Activated naive CD4-positive, alpha-beta T cell (primary cell): ENCODE measurements at regions not wholly inside any gene's neighbourhood (a gene's known extent, or its start where the extent isn't known, plus 50 kb on each side); places are given as distances from the start of the nearest gene placed in this dataset.

Source experiments
- DNase-seq, 4 experiments: peaks; one replicate each; lab custom pipeline; 2025; lab: John Stamatoyannopoulos, UW

GRCh38 chr2:23286758-23287704 lies 97.9 kb upstream of the KLHL29 start:
- DNase-seq = no peak

- no peak for DNase-seq
These were observed 95.3 kb upstream of the KLHL29 start for GRCh38 chr2:23289671-23290070.

DNA sequence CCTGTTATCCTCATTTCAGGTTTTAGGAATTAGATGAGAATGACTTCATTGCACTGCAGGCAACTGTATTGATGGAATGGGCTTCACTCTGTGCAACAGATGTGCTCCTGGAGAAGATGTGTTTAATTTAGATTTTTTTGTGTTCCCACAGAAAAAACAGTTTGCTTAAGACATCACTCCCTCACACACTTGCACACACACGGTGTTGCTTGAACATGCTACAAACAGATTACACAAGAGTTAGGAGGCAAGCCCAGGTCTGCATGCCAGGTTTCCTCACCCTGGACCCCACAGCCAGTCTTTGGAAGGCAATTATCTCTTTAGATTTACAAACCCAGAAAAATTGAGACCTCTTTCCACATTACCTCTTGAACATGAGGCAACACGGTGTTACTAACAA lies 93.7 kb upstream of the KLHL29 start:
- no peak for DNase-seq

GRCh38 chr2:23292024-23292423 lies 93.0 kb upstream of the KLHL29 start:
- no peak for DNase-seq

DNA sequence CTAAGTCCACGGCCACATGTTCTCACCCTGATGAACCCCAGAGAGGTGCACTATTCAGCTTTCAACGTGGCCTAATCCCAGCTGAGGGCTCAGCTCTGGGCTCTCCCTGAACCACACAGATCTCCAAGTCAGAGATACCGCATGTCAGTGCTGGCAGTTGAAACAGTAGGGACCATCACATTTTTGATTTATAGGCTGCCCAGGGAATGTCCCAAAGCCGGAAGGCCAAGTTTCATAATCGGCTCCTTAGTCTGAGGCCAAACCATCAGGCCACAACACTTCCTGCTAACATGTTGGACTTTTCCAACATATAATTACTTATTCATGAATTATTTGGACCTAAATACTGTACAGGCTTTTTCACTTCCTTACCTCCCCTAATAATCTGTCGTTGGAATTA lies 91.9 kb upstream of the KLHL29 start:
- DNase-seq = no peak

DNA sequence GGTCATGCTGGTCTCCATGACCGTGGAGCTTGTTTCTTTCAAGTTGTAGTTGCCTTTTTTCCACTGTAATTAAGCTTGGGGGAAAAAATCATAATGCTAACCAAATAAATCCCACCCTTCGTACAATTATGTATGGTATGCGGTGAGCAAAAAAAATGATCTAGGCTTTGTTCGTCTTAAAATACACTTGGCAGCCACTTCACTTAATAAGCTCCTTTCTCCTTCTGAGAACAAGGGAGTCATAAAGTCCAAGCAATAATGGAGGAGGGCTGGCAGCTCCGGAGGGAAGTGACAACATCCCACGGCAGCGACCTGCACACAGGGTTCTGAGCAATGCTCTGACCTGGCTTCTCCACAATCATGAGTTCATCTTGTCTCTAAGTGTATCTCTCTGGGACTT lies 91.2 kb upstream of the KLHL29 start:
- no peak for DNase-seq

DNA sequence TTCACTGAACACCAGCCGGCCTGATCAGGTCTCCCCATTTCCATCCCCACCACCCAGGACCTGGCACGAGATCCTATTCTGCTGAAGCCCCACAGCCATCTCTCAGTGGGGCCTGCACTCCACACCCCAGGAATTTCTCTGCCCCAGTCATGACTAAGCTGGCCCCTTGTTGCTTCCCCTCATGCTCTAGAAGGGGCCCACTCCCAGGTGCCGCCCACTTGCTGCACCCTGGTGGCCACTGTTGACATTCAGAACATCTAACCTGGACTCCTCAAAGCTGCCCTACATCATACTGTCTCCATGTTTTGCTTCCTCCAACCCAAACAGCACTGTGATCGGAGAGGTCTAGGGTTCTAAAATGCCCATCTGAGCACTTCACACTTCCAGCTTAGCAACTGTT lies 90.7 kb upstream of the KLHL29 start:
- DNase-seq = no peak

GRCh38 chr2:23296691-23297090 lies 88.3 kb upstream of the KLHL29 start:
- no peak for DNase-seq

- no peak for DNase-seq
These were observed 87.9 kb upstream of the KLHL29 start for GRCh38 chr2:23297112-23297511.

DNA sequence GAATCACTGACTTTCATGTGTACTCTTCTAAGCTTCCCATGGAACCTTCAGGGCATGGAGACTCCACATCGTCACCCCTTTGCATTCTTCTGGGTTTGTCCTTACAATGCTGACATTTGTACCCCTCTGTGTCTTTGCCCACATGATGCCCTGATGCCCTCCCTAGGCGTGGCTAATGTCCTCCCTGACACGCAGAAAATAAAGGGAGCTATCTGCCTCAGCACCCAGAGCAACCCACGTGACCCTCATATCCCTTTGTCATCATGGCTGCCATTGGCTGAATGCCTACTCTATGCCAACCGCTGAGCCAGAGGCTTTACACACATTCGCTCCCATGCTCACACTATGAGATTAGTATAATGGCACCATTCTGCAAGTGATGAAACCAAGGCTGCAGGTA lies 86.4 kb upstream of the KLHL29 start:
- no peak for DNase-seq

DNA sequence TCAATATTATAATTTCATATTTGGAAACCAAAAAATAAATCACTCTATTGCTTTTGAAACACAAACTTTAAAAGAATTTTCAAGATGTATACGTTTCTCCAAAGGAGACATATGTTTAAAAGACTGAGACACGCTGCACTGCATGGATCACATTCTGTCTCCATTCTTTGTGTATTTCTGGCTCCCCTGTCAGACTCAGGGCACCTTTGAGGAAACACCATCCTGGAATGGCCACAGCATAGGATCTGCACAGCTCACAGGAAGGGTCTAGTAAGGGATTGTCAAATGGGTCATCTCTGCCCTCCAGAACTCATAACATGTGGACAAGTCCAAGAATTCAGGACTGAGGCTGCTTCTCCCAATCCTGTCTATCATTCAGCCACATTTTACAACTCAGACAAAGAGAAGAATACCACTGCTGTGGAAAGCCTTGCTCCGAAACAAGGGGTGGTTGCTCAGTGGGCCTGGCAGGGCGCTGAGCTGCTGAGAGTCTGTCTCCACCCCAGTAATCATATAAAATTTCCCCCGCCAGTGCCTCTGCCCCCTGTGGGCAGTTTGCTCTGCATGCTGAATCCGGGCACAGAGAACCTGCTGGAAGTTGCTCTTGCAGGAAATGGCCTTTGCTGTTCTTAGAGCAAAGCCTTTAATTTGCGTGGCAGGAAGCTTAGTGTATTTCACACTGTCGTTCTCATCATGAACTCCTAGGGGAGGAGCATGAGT lies 85.3 kb upstream of the KLHL29 start:
- no peak for DNase-seq

DNA sequence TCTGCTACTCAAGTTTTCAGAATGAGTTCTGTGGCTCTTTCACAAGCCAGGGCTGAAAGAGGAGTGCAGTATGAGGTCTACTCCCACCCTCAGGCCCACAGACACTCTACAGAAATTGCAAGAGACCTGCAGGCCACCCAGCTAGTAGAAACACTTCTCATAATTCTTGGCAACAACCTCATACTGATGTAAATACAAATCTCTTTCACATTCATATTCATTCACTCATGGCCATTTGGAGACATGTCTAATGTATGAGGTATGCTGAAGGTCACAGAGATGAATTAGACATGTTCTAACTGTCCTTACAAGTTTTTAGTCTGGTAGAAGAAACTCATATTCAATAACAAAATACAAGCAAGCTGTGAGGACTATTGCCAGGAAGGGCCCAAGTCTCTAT lies 83.8 kb upstream of the KLHL29 start:
- no peak for DNase-seq

GRCh38 chr2:23302591-23302990 lies 82.4 kb upstream of the KLHL29 start:
- no peak for DNase-seq

DNA sequence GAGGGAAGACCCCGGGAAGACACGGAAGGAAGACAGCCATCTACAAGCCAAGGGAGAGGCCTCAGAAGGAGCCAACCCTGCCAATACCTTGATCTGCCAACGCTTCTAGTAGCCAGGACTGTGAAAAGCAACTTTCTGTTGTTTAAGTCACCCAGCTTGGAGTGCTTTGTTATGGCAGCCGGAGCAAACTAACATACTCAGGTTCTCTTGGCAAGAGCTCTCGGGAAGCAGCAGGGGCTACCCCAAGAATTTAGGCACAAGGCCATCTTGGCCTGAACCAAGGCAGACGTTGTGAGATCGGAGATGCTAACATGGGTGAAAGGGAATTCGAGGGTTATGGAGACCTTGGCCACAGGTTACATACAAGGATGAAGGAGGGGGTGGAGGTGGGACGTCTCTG lies 78.6 kb upstream of the KLHL29 start:
- no peak for DNase-seq

DNA sequence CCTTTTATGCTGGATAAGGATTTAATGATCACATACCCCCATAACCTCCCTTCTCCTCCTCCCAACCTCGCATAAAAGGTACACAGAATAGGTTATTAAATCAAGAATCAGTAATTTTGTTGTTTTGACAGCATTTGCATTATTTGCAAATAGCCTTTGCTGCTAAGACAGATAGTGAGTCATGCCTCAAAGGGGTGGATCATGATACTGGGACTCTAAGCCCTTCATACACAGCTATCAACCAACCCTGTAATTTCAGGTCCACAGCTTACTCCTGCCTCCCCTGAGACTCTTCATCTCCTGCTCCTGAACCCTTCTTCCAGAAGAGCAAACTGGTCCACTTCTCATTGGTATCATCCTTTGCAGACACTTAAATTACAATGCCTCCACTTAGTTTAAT lies 73.8 kb upstream of the KLHL29 start:
- no peak for DNase-seq

- no peak for DNase-seq
These were observed 71.9 kb upstream of the KLHL29 start for GRCh38 chr2:23312996-23313606.

GRCh38 chr2:23314687-23315086 lies 70.3 kb upstream of the KLHL29 start:
- no peak for DNase-seq

- no peak for DNase-seq
These were observed 64.9 kb upstream of the KLHL29 start for GRCh38 chr2:23320058-23320457.

- DNase-seq = no peak
These were observed 63.2 kb upstream of the KLHL29 start for GRCh38 chr2:23321751-23322150.

- DNase-seq = no peak
These were observed 62.3 kb upstream of the KLHL29 start for GRCh38 chr2:23322567-23323197.

GRCh38 chr2:23323198-23323916 lies 61.6 kb upstream of the KLHL29 start:
- no peak for DNase-seq
